PC-9 (cell line): ENCODE measurements at regions not wholly inside any gene's neighbourhood (a gene's known extent, or its start where the extent isn't known, plus 50 kb on each side); places are given as distances from the start of the nearest gene placed in this dataset.

Experiments used
- BruUV-seq: library from RNA; stranded (reverse); fragments of 400-500 nt; replicated peaks from 2 replicates; lab custom pipeline; 2021; lab: Mats Ljungman, UMichigan
- CTCF ChIA-PET: fragments of 300-600 bp; sonication (Branson Sonifier 250); formaldehyde crosslinking; loops from one replicate; lab custom pipeline; 2022; ENCODE audit warnings: antibody characterized with exemption; lab: Charles Lee
- POLR2A ChIA-PET: fragments of 300-600 bp; sonication (Branson Sonifier 250); formaldehyde crosslinking; loops from one replicate; lab custom pipeline; 2022; ENCODE audit warnings: antibody characterized with exemption; ENCODE audit not compliant: unreplicated experiment; lab: Charles Lee
- DNase-seq, 2 experiments: peaks; one replicate each; pipeline versions ENCODE4 v3.0.0 to v3.0.0-alpha.2; 2015 to 2022; ENCODE audit warnings: mixed read lengths in 1 of 2
- H2AFZ ChIP-seq: fragments of 200-600 bp; sonication (generic); 2 replicates; pipeline ENCODE4 v1.8.1; 2017; ENCODE audit warnings: antibody characterized with exemption
- H3F3A ChIP-seq: fragments of 200-600 bp; sonication (generic); 2 replicates; pipeline ENCODE4 v1.8.1; 2017; ENCODE audit warnings: antibody characterized with exemption, mild to moderate bottlenecking, low read depth; ENCODE audit not compliant: insufficient read depth
- H3K27ac ChIP-seq: fragments of 200-600 bp; sonication (generic); 2 replicates; pipeline ENCODE4 v1.6.1; 2016; ENCODE audit warnings: mixed run types
- H3K27me3 ChIP-seq: fragments of 200-600 bp; sonication (generic); 2 replicates; pipeline ENCODE4 v1.6.1; 2016; ENCODE audit warnings: low read depth, mixed run types; ENCODE audit not compliant: insufficient read depth
- H3K36me3 ChIP-seq: fragments of 200-600 bp; sonication (generic); 2 replicates; pipeline ENCODE4 v1.6.1; 2016; ENCODE audit warnings: low read depth, mixed run types
- H3K4me1 ChIP-seq: fragments of 200-600 bp; sonication (generic); replicated peaks from 2 replicates; pipeline ENCODE4 v1.6.1; 2016; ENCODE audit warnings: mixed run types; ENCODE audit not compliant: insufficient read depth
- H3K4me2 ChIP-seq: fragments of 200-600 bp; sonication (generic); 2 replicates; pipeline ENCODE4 v1.6.1; 2017; ENCODE audit warnings: mixed run types
- H3K4me3 ChIP-seq: fragments of 200-600 bp; sonication (generic); 2 replicates; pipeline ENCODE4 v1.6.1; 2016; ENCODE audit warnings: mixed run types
- H3K79me2 ChIP-seq: fragments of 200-600 bp; sonication (generic); 2 replicates; pipeline ENCODE4 v1.6.1; 2017; ENCODE audit warnings: low read depth, mixed run types
- H3K9me2 ChIP-seq: fragments of 200-600 bp; sonication (generic); 2 replicates; pipeline ENCODE4 v1.8.1; 2017; ENCODE audit warnings: mild to moderate bottlenecking; ENCODE audit not compliant: insufficient read depth
- H3K9me3 ChIP-seq: fragments of 200-600 bp; sonication (generic); 2 replicates; pipeline ENCODE4 v1.8.1; 2016; ENCODE audit warnings: low read depth; ENCODE audit not compliant: insufficient read depth
- H4K20me1 ChIP-seq: fragments of 200-600 bp; sonication (generic); 2 replicates; pipeline ENCODE4 v1.8.1; 2017; ENCODE audit not compliant: insufficient read depth
- CTCF ChIP-seq: fragments of 200-600 bp; sonication (generic); conservative IDR thresholded peaks from 2 replicates; pipeline ENCODE4 v1.6.1; 2017; ENCODE audit warnings: mixed run types, antibody characterized with exemption, mild to moderate bottlenecking, moderate library complexity
- EZH2 ChIP-seq: fragments of 200-600 bp; sonication (generic); IDR thresholded peaks from 2 replicates; pipeline ENCODE4 v1.8.0; 2017; ENCODE audit warnings: antibody characterized with exemption, low read depth
- intact Hi-C: fragments of 100-400 bp; cut with micrococcal nuclease; formaldehyde crosslinking; loops from one replicate; pipeline ENCODE4 v1.10.0; 2022; ENCODE audit not compliant: unreplicated experiment

DNA sequence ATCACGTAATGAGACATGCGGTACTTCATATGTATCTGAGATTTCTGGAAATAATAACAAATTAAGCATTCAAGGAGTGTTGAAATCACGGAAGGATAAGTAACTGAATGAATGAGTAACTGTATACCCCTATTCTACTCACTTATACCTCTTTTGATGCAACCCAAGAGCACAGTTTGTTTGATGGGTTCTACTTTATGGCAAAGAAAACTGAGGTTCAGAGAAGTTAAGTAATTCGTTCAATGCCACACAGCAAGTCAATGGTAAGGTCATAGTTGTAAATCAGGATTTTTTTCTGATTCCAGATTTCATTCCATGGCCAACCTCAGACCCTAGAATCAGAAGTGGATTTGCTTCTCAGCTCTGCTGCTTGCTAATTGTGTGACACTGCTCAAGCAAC is 544.5 kb upstream of the TBX3 start:
- ChIA-PET CTCF (no interaction called here), POLR2A (no interaction called here)
- no peak for TF ChIP-seq CTCF
- TF ChIP-seq EZH2 = no peak
- no peaks in the 10 kb centered on the region for H3K9me2 ChIP-seq
- no peak overlapping the region for H2AFZ ChIP-seq
- no peak overlapping the region for H3K4me2 ChIP-seq
- no TSS peak for BruUV-seq
- intact Hi-C loops = no loop called here
- H3K36me3 ChIP-seq = no peaks in the 10 kb centered on the region
- H3K27me3 ChIP-seq = peaks cover 6% of the 10 kb centered on the region
- H3K79me2 ChIP-seq = no peaks in the 10 kb centered on the region
- H3K9me3 ChIP-seq = no peaks in the 10 kb centered on the region
- no peak for DNase-seq
- H3F3A ChIP-seq = no peaks in the 10 kb centered on the region
- no peaks in the 10 kb centered on the region; the same call in 1 of the 2 replicates for H4K20me1 ChIP-seq
- H3K27ac ChIP-seq = 0 out of 2 replicates have a peak overlapping the region, but pooled peaks have one; percentile 48
- no peak overlapping the region for H3K4me3 ChIP-seq
- H3K4me1 ChIP-seq = peaks cover under 1% of the 10 kb centered on the region; the same call in 1 of the 2 replicates

GRCh38 chr12:115227137-115227615 is 543.2 kb upstream of the TBX3 start:
- H4K20me1 ChIP-seq = no peaks in the 10 kb centered on the region; the same call in 1 of the 2 replicates
- intact Hi-C loops = no loop called here
- no peaks in the 10 kb centered on the region for H3K36me3 ChIP-seq
- H3K27me3 ChIP-seq = peaks cover 6% of the 10 kb centered on the region
- CTCF ChIA-PET = no interaction called here
- no peak overlapping the region for H3K4me2 ChIP-seq
- POLR2A ChIA-PET = no interaction called here
- no peaks in the 10 kb centered on the region for H3K9me2 ChIP-seq
- H3F3A ChIP-seq = no peaks in the 10 kb centered on the region
- TF ChIP-seq CTCF (no peak), EZH2 (no peak)
- H3K79me2 ChIP-seq = no peaks in the 10 kb centered on the region
- no peaks in the 10 kb centered on the region for H3K9me3 ChIP-seq
- peak in 1 of 2 experiments; percentile 57 for DNase-seq
- BruUV-seq = no TSS peak
- no peak overlapping the region for H2AFZ ChIP-seq
- no peak overlapping the region for H3K4me3 ChIP-seq
- peaks cover 14% of the 10 kb centered on the region; the same call in 1 of the 2 replicates for H3K4me1 ChIP-seq
- peak overlapping the region; percentile 48 for H3K27ac ChIP-seq

- no peak overlapping the region for H3K4me3 ChIP-seq
- no peaks in the 10 kb centered on the region for H3K79me2 ChIP-seq
- no peak overlapping the region for H3K4me2 ChIP-seq
- no TSS peak for BruUV-seq
- peaks cover 14% of the 10 kb centered on the region; the same call in 1 of the 2 replicates for H3K4me1 ChIP-seq
- intact Hi-C loops = no loop called here
- H3K36me3 ChIP-seq = no peaks in the 10 kb centered on the region
- H3F3A ChIP-seq = no peaks in the 10 kb centered on the region
- DNase-seq = no peak
- H3K9me3 ChIP-seq = no peaks in the 10 kb centered on the region
- H3K27ac ChIP-seq = no peak overlapping the region
- POLR2A ChIA-PET = no interaction called here
- no peaks in the 10 kb centered on the region for H3K9me2 ChIP-seq
- peaks cover 7% of the 10 kb centered on the region for H3K27me3 ChIP-seq
- H4K20me1 ChIP-seq = no peaks in the 10 kb centered on the region
- no peak overlapping the region for H2AFZ ChIP-seq
- TF ChIP-seq CTCF = no peak
- TF ChIP-seq EZH2 = no peak
- CTCF ChIA-PET = no interaction called here
Observed at GRCh38 chr12:115225845-115226244, 541.9 kb upstream of the TBX3 start.
